Midbrain (tissue), 1 donor: ENCODE measurements at regions not wholly inside any gene's neighbourhood (a gene's known extent, or its start where the extent isn't known, plus 50 kb on each side); places are given as distances from the start of the nearest gene placed in this dataset.
"Not testable (repeated sequence)": the region's sequence is repeated elsewhere in the genome, so short reads cannot be mapped to it uniquely, and the experiment has no call there.

Experiments
- DNase-seq: peaks from one replicate; lab custom pipeline; 2025; lab: John Stamatoyannopoulos, UW

DNA sequence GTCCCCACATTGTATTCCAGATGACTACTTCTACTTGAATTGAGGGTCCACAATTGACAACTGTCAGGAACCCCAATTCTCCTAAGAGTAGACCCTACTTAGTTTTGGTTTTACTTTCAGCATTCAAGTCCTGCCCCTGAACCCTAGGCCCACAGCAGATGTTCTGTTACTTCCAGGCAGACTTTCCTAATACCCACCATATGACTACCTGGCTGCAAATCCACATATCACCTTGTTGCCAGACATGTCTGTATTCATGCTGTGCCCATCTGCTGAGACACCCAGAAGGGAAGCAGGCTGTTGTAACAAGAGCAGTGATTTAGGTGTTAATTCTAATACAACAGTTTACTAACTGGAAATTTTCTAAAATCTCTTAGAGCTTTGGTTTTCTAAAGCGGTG is 235.1 kb upstream of the CCDC54 start:
- DNase-seq, result no peak

DNA sequence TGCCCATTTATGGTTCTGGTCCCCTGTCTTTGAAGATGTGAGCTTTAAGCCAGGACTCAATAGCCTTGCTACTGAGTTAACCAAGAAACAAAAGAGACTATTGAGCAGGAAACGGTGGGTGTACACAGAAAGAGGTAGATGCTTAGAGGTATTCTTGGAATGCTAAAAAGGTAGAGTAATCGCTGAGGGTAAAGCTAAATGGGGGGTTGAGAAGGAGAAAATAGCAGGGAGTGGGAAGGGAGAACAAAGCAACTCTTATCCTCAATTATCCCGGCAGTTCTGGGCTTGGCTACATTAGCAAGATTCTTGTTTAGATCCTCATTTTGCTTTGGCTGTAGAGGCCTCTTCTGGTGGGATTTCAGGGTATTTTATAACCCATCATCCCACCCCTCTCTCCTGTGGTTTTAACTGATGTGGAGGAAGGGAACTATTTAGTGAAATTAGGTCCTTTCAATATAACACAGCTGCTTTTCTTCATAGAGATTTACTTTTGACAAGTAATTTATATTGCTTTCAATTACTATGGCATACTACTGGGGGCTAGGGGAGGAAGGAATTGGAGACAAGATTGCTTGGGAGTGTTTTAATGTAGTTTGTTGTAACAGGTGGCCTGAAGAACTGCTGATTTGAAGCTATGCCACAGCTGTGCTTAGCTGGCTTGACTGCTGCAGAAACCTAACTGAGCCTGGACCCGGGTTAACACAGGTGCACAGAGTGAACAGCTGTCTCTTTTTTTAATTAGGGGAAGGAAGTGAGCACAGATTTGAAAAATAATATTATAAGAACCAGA is 234.3 kb upstream of the CCDC54 start:
- no peak for DNase-seq

DNA sequence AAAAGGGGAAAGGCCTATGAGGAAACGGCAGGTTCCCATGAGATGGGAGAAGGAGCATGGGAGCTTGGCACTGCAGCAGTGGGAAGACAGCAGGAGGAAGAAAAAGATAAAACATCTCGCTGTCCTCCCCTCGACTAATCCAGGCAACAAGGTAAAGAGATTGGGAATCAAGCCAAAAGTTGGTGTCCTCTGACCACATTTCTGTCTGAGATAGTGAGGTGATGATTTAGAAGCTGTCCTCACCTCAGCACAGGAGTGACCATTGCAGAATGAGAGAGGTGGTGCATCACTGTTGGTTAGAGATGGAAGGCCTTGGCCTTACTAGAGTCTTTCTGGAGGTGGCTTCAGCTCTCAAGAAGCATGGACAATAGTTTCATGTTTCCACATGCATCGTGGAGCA is 226.6 kb upstream of the CCDC54 start:
- no peak for DNase-seq

DNA sequence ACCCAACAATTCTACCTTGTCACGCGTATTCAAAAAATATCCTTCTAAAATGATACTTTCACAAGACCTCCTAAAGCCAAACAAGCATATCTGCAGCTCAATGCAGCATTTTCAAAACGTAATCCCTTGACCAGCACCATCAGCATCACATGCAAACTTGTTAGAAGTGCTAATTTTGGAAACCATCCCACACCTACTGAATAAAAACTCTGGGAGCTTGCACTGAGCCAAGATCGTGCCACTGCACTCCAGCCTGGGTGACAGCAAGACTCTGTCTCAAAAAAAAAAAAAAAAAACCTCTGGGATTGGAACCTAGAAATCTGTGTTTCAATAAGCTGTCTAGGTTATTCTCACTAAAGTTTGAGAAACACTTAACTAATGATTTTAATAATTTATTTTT is 223.3 kb upstream of the CCDC54 start:
- DNase-seq, result no peak

DNA sequence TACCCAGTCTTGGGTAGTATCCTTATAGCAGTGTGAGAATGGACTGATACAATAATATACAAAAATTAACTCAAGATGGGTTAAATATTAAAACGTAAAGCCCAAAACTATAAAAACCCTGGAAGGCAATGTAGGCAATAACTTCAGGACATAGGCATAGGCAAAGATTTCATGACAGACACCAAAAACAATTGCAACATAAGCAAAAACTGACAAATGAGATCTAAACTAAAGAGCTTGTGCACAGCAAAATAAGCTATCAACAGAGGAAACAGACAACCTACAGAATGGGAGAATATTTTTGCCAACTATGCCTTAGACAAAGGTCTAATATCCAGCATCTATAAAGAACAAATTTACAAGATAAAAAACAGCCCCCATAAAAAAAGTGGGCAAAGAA is 204.8 kb upstream of the CCDC54 start:
- no peak for DNase-seq

DNA sequence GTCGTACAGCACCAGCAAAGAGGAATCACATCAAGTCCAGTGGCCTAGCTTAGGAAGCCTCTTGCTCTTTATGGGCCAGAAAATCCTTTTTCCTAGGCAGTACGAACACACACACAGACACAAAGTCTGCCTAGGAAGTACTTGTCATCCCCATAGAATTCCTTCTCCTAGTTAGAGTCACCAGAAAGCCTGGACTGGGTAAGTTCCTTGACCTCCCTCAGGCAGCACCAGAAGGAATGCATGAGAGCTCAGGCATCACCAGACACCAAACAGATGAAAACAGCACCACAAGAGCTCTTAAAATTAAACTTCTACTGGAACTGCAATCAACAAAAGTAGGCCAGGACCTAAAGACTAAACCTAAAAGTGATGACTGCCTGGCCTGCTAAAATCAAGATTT is 192.9 kb upstream of the CCDC54 start:
- DNase-seq, result no peak

DNA sequence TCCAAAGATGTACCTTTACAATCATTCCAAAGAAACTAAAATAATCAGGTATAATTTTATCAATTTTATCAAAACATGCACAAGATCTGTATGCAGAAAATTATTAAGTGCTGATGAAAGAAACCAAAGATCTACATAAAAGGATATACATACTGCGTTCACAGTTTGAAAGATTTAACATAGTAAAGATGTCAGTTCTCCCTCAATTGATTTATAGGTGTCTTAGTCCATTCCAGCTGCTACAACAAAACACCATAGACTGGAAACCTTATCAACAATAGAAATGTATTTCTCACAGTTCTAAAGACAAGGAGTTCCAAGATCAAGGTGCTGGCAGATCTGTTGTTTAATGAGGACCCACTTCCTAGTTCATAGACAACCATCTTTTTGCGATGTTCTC is 189.0 kb upstream of the CCDC54 start:
- DNase-seq, result no peak

DNA sequence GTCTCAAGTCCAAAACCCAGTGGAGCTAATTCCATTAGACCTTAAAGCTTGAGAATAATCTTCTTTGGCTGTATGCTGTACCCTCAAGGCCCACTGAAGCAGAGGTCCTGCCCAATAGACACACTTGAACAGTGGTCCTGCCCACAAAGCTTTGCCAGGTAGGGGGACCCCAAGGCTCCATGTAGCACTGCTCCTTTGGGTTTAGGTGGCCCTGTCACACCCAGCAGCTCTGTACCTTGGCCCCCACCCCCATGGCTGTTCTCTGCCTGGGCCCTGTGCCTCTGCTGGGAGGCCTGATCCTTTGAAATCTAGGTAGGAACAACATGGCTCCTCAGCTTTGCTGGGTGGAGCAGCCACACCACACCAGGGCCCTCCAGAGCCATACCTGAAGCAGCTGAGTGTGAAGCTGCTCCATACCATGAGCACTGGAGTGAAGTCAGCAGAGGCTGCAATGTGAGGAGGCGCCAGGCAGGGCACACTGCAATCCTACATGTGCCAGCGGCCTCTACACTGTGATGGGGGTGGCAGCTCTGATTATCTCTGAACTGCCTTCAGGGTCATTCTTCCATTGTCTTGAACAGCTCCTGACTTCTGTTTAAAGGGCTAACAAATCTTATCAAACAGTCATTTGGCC is 188.0 kb upstream of the CCDC54 start:
- no peak for DNase-seq

DNA sequence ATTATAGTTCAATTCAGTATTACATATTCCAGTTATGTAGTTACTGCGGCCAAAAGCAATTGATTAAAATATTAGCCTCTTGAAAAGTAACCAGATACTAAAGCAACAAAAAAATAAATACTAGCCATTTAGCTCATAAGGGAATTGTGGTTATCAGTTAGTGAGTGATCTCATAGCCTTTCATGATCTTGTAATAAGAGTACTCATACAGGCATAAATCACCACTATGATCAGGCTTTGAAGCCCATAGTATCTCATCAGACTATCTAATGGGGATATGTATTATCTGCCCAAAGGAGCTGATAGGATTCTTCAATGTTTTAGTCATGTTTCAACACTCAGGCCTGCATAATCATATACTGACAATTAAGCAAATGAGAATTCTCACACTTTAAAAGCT is 184.1 kb upstream of the CCDC54 start:
- no peak for DNase-seq

DNA sequence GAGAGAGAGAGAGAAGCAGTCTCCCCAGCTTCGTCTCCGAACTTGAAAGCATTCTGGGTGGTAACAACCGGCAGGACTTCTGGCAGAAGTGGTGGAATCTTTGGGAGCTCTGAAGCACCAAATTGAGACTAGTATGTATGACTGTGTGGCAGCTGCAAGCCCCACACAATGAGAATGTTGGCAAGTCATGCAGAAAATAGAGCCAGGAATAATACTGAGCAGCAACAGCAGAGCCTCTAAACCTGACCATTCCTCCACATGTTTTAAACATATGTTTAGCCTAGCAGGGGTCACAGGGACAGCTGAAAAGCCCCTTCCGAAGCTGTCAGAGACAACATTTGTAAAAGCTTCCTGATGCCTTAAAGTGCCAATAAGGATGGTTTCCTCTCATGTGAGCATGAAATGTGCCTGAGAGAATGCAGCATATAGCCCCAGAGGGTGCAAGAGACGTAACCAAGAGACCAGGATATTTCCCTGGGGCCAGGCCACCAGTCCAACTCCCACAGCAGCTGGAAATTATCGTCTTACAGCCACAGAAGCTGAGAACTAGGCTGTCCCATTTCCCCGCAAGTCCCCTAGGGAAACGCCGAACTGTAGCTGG is 178.6 kb upstream of the CCDC54 start:
- no peak for DNase-seq

DNA sequence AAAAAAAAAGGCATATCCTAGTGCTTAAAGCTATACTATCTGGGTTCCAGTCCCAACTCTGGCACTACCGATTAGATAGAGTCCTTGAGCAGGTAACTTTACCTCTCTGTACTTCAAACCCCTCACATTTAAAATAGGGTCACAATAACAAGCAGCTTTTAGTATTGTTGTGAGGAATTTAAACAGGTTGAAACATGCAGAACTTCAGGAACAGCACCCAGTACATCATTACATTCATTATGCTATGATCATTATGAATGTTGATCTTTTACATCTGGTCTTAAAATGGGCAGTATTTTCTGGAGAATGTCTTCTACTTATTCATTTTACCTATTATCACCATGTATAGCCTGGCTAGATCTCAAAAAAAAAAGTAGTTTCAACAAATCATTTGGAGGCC is 176.1 kb upstream of the CCDC54 start:
- DNase-seq, result no peak

DNA sequence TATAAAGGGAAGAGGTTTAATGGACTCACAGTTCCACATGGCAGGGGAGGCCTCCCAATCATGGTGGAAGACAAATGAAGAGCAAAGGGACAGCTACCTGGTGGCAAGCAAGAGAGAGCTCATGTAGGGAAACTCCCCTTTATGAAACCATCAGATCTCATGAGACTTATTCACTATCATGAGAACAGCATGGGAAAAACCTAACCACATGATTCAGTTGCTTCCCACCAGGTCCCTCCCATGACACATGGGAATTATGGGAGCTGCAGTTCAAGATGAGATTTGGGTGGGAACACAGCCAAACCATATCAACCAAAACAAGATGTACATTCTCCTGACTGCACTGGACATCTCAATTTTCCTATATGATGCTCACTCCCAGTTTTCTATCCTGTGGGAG is 174.4 kb upstream of the CCDC54 start:
- not testable (repeated sequence) for DNase-seq

DNA sequence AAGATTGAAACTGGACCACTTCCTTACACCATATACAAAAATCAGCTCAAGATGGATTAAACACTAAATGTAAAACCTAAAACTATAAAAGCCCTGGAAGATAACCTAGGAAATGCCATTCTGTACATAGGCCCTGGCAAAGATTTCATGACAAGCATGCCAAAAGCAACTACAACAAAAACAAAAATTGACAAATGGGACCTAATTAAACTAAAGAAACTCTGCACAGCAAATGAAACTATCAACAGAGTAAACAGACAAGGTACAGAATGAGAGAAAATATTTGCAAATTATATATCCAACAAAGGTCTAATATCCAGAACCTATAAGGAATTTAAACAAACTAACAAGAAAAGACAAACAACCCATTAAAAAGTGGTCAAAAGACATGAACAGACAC is 173.1 kb upstream of the CCDC54 start:
- no peak for DNase-seq

DNA sequence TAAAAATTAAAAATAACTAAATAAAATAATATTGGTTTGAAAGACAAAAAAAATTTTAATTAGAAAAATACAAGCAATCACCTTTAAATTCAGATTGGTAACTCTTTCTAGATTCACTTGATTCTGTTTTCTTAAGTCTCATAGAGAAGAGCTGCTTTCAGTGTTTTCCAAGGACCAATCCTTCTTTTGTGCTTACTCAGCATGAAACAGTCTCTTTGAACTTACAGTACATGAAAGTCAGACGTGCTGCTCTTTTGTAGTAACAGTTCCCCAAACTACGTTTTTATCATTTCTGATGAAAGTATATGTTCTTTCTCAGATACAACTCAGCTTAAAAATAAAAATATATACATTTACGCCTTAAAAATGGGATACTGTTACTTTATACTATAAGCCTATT is 171.9 kb upstream of the CCDC54 start:
- no peak for DNase-seq

DNA sequence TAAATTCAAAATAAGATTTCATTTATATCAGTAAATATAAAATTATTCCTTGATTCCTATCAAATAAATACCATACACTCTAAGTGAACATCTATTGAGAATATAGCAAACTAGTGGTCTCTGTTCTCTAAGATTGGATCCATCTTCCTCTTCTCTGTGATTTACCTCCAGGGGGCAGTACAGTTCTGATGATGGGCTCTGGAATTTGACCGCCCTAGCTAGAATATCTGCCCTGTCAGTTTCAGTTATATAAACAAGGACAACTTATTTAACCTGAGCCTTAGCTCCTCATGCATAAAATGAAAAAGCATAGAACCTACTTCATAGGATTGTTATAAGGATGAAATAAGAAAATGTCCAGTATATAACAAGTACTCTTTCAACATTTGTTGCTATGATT is 171.1 kb upstream of the CCDC54 start:
- DNase-seq, result peak; percentile 81

DNA sequence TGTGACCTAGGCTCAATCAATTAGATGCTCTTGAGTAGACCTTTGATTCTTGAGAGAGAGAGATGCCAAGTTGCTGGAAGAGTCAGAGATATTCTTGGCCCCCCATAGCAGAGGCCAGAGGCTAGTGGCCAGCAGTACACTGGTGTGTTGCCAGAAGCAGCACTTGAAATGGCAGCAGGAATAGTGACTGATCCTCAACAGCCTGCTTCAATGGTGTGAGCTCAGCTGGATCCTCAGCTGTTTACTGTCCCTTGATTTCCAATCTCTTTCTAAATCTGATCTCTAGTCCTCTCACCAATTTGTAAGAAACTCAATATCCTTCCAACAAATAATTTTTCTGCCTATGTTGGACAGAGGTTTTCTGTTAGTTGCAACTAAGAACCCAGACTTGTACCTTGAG is 170.3 kb upstream of the CCDC54 start:
- no peak for DNase-seq

DNA sequence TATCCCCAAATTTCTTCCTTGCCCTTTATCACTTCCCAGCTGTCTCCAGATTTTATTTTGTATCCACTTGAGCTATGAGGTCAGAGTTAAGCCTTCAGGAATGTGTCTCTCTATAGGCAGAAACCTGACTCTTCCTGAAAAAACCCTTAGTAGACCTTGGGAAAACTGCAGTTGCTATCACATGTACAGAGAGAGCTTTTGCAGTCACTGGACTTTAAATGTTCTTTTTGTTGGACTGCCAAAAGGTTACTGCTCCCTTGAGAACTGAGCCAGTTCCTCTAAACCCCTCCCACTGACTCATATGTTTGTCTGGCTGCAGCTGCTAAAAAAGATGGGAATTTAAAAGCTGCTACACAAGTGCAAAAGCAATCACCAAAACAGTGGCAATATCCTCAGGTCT is 169.1 kb upstream of the CCDC54 start:
- DNase-seq, result peak; percentile 73

DNA sequence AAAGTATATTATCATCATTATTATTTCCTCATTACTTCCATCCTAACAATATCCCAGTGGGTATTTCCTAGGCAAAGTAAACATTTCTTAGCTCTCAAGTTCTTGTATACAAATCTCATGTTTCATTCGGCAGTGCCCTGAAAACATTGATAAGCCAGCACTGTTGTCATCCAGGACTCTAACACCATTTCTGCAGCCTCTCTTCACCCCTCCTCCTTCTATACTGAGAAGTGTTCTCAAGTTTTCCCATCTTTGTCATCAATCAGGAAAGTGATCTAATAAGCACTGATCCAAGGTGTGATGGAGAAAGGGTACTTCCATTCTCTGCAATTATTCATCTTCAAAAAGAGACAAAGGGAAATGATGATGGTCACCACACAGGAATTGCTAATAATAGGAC is 168.4 kb upstream of the CCDC54 start:
- no peak for DNase-seq

DNA sequence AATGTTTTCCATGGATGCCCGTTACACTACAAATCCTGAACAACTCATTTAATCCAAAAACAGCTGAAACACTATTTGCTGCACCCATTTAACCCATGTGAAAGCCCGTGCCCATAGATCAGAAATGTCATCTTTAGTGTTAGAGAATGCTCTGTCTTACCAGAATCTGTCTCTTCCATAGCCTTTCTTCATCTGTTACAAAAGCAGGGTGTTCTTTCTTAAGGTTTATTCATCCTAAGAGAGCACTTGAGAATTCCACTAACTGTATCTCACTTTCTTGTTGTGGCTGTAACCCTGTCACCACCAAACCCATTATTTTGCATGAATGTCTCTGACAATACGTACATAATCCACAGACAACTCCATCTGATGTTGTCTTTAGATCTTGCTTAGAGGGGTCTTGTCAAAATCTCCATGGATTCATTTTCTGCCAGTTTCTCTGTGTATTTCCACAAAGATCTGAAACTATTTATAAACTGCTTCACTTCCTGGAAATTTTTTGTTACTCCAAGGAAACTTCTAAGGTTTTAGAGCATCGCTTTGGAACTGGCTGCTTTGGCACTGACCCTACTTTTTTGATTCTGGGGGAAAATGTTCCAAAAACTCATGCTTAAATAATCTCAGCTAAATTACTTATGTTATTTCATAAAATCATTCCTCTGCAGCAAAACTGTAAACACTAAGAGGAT is 167.8 kb upstream of the CCDC54 start:
- peak; percentile 15 for DNase-seq

DNA sequence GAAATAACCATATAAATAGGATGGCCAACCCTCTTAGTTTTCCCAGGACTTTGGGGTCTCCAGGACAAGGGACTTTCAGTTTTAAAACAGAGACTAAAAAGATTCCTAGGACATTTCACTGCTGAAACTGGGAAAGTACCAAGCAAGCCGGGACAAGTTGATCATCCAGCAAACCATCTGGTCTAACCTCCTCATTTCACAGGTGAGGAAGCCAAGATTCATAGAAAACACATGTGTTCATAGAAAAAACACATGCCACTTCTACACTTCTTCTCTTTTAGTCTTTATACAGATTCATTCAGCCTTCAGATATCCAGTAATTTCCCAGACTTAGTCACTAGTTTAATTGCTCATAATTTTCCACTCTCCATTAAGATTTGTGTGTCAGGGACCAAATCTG is 165.6 kb upstream of the CCDC54 start:
- no peak for DNase-seq

DNA sequence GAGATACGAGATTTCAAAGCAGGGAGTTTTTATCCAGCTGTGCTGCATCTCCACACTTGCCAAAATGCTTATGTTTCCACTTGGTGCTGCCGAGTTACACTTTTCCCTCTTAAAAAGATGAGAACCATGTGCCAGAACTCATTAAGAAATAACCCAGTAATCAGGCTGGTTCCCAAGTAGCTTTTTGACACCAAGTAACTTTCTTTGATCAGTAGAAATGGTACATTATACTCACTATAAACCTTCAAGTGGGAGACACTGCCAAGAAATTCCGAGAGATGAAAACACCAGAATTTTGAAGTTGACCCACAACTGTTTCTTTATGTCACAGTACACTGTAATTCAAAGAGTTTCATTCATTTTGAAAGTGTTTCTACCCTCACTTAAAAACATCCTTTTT is 164.6 kb upstream of the CCDC54 start:
- no peak for DNase-seq

DNA sequence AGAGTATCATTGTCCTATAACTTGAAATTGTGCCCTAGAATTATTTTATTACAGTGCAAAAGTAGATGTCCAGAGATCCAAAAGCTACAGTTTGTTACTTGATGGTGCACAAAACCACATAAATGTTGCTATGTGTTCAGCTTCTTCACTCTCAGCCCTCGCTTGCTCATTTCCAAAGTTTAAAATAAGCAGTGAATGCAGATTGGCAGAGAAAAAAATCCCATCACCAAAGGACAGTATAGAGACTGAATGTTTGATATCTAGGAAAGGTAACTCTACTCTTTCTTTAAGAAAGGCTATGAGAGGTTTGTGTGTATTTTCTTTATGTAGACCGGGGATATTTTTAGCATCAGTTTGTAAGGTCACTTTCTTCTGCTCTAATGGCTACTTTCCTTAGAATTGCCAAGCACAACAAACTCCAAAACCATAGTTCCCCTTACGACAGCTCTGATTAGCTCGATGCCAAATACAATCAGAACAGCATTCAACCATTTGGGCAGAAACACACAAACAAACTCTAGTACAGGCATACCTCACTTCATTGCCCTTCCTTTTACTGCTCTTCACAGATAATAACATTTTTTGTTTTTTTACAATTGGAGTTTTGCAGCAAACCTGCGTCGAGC is 164.1 kb upstream of the CCDC54 start:
- no peak for DNase-seq

DNA sequence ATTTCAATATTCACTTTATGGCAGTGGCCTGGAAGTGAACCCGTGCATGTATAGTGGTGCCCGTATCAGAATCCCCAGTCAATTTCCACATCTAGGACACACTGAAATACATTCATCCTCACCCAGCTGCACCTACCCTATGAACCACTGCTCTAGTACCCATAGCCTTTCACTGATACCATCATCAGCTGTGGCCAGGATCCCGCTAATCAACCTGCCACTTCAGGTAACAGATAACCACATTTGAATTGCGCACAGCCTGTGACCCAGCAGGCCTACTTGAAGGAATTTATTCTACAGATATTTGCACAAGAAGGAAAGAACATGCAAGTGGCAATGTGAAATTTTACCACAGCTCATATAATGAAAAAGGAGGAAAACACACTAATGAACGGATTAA is 161.0 kb upstream of the CCDC54 start:
- no peak for DNase-seq
